NCI-H1105 treated with DMSO at 0.1 percent for 48 hours (cell line): ENCODE measurements at regions not wholly inside any gene's neighbourhood (a gene's known extent, or its start where the extent isn't known, plus 50 kb on each side); places are given as distances from the start of the nearest gene placed in this dataset.

Source experiments
- DNase-seq: peaks from one replicate; lab custom pipeline; 2025; lab: John Stamatoyannopoulos, UW

- no peak for DNase-seq
These were observed 217.5 kb downstream of the TEX29 start for GRCh38 chr13:111537843-111538499.

- DNase-seq, result no peak
These were observed 218.8 kb downstream of the TEX29 start for GRCh38 chr13:111539252-111539651.

- no peak for DNase-seq
These were observed 219.5 kb downstream of the TEX29 start for GRCh38 chr13:111539791-111540446.

- no peak for DNase-seq
These were observed 220.0 kb downstream of the TEX29 start for GRCh38 chr13:111540486-111540885.

- no peak for DNase-seq
These were observed 220.9 kb downstream of the TEX29 start for GRCh38 chr13:111541345-111541744.

DNA sequence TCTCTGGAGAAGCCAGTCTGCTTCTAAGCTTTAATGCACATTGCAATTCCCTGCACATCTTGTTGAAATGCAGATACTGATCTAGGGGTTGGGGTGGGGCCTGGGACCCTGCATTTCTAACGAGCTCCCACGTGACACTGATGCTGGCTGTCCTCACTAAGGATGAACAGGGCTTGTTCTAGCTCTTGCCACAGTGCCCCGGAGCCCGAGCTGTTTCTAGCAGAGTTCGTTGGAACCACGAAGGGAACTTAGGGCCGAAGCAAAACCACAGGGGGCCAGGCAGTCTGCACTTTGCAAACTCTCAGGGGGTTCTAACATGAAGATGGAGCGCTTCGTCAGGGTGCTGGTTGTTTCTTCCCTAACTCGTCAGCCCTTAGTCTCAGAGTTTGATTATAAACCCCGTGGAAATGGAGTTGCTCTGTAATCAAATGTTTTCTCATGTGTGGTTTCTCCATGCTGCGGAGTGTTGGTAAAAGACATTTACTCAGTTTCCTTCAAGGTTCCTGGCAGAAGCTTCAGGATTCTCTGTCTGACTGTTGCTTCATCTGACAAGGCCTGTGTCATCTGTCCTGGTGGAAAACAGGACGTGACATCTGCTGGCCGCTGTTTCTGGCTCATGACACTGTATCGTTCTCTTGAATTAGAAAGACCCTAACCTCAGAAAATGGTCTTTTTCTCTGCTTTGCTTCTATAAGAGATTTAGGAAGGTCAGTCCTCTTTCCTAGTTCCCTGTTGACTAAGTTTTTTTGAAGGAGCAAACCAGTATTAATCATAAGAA, 221.5 kb downstream of the TEX29 start:
- DNase-seq, result no peak

DNA sequence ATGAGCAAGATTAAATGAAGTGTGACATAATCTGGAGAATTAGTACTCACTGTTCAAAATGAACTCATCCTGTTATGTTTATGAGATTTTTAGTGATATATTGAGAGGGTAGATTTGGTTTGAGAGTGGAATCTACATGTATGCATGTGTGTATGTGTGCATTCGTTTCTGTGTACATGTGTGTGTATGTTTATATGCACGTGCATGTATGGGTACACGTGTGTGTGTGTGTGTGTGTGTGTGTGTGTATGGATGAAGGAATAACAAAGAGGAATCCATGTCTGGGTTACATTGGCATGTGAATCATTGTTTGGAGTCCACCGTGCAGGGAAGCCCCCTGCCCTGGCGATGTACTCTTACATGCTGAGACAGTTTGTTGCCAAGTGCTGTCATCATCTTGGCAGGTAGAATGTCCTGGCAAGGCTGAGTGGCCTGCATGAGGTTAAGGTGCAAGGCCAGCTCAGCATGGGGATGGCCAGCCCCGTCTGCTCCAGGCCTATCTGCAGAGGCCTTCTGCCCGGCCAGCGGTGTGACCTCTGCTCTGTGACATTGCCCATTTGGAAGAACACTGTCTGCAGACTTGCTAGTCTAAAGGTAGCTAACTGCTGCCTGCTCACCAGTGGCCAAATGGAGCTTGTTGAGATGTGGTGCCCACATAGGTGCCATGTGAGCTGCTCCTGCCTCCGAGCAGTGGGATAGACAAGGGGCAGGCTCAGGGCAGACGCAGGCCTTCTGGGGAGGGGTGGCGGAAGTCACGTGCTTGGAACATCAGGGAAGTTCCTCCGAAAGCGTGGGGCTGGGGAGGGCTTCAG, 222.3 kb downstream of the TEX29 start:
- DNase-seq, result no peak

DNA sequence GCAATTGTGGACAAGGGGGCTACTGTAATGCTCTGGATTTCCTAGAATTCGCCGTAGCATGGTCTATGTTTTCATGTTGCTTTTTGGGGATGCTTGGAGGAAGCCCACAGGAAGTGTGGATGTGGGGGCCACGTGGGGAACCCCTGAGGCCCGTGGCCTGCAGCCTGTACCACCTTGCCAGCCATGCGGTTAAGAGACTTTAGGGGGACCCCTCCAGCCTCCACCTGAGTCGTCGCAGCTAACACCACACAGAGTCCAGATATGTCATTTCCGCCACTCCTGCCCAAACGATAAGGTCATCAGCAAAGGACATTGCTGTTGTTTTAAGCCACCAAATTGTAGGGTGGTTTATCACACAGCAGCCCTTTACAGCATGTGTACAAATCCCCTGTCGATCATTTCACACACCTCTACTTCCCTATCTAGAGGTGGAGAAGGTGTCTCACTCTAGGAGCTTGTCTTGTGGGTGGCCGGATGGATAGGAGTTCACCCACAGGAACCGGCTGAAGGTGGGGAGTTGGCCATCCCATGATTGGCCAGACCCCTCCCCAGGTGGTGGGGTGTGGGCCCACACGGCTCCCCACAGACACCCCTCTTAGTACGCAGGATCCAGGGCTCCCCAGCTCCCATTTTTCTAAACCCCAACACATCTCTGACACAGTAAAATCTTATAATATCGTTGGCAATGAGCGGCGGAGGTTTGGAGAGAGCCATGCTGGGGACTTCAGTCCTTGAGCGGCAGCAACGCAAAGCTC, 226.7 kb downstream of the TEX29 start:
- no peak for DNase-seq

DNA sequence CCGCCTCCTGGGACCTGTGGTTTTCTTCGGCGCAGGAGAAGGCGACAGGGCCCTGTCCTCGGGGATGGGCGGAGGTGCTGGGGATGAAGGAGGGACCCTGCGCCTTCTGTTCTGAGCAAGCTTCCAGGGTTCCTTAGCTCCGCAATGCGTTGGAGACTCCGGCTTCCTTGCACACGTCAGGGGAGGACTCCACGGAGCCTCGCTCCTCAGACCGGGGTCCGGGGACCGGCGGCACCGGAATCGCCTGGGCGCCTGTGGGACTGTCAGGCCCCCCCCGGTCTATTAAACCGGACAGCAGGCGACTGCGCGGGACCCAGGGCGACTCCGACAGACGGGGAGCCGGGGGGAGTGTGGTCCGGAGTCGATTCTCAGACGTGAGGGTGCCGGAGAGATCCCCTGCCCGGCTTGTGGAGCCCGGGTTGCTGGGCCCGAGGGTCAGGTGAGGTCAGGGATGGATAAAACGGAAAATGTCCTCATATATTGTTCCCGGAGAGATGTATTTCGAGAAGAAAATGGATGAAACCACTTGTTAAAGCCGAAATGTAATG, 227.4 kb downstream of the TEX29 start:
- DNase-seq, result no peak

GRCh38 chr13:111548301-111548700, 227.9 kb downstream of the TEX29 start:
- DNase-seq, result no peak

GRCh38 chr13:111548805-111549204, 228.4 kb downstream of the TEX29 start:
- DNase-seq, result no peak

DNA sequence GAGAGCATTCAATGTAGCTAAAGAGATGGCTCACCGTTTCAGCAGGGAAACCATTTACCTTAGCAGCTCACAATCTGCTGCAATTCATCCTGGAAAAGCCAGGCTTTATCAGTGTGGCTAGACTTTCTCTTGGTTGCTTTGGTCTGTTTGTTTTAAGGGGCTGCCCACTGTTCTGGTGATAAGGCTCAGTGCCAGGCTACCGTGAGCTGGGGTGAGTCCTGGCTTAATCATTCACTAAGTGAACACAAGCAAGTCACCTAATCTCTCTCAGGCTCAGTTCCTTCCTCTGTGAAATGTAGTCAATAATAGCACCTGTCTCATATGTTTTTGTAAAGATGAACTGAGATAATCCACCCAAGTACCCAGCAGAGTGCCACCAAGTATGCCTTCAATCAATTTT, 229.0 kb downstream of the TEX29 start:
- no peak for DNase-seq

DNA sequence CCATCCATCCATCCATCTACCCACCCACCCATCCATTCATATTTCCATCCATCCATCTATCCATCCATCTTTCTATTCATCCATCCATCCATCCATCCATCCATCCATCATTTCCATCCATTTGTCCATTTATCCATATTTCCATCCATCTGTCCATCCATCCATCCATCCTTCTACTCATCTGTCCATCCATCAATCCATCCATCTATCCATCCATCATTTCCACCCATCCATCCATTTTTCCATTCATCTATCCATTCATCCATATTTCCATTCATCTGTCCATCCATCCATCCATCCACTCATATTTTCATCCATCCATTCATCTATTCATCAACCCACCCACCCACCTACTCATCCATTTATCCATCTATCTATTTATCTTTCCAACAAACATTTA, 229.6 kb downstream of the TEX29 start:
- no peak for DNase-seq

GRCh38 chr13:111551204-111551820, 230.9 kb downstream of the TEX29 start:
- DNase-seq, result no peak

- DNase-seq, result no peak
These were observed 232.6 kb downstream of the TEX29 start for GRCh38 chr13:111552891-111553655.

DNA sequence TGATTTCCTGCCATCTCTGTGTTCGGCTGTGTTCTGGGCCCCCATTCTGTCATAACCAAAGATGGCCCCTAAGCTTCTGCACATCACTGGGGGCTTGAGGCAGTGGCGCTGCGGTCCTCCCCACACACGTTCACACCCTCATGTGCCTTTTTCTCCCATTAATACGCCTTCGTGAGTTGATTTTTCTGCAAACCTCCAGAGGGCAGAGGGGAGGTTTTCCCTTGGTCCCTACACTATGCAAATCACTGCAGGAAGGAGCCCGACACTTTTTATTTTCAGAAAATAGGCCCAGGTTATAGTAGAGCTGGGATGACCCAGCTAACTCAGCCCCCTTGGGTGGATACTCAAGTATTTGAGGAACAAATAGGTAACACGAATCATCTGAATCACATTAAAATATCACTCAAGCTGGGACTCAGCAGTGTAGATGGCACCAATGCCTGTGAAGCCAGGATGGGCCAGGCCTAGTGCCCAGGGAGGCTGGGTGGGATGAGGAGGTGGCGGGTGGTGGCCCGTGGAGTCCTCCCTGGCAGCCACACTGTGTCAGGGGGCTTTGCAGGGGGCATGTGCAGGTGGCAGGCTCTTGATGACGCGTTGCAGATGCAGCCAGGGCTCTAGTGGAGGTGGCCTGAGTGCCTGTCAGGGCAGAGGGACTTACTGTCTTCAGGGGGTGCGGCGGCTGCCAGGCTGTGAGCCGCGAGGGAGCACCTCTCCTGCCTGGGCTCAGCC, 234.3 kb downstream of the TEX29 start:
- DNase-seq, result no peak

- no peak for DNase-seq
These were observed 234.9 kb downstream of the TEX29 start for GRCh38 chr13:111555268-111555808.

DNA sequence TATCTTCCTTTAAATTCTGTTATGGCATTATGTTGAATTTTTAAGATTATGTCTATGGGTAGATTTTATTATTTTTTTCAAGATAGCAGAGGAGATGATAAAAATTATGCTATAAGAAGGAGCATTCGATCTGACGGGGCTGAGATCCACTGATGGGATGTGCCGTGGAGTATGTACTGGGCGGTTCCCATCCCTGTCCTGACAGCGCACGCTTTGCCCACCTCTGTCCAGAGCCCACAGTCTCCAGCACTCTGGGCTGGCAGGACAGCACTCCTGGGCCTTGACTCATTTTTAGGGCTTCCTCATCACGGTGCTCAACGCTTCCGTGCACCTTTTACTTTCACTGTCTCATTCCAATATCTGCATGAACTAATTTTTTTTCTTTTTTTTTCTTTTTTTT, 235.5 kb downstream of the TEX29 start:
- DNase-seq, result no peak

- DNase-seq, result no peak
These were observed 236.1 kb downstream of the TEX29 start for GRCh38 chr13:111556496-111556895.
